T-helper 2 cell treated with Interferon-gamma antibody and Interleukin-4, amounts not matched to agents 5 μg/mL and 100 μg/mL, for 36 hours (primary cell): ENCODE measurements at regions not wholly inside any gene's neighbourhood (a gene's known extent, or its start where the extent isn't known, plus 50 kb on each side); places are given as distances from the start of the nearest gene placed in this dataset.

Experiments
- DNase-seq: peaks from one replicate; pipeline ENCODE4 v3.0.0; 2021; ENCODE audit warnings: low spot score
- H3K27ac Mint-ChIP-seq: one replicate; pipeline ENCODE4 v1.8.0; 2021; ENCODE audit warnings: mild to moderate bottlenecking, mixed read lengths
- H3K27me3 Mint-ChIP-seq: one replicate; pipeline ENCODE4 v1.8.0; 2021; ENCODE audit warnings: low read depth, mixed read lengths
- H3K36me3 Mint-ChIP-seq: one replicate; pipeline ENCODE4 v1.8.0; 2021; ENCODE audit warnings: low read depth, mixed read lengths
- H3K4me1 Mint-ChIP-seq: one replicate; pipeline ENCODE4 v1.8.0; 2021; ENCODE audit warnings: low read depth, mixed read lengths
- H3K4me3 Mint-ChIP-seq: one replicate; pipeline ENCODE4 v1.8.0; 2022; ENCODE audit warnings: mild to moderate bottlenecking, moderate library complexity, mixed read lengths
- H3K9me3 Mint-ChIP-seq: one replicate; pipeline ENCODE4 v1.8.0; 2021; ENCODE audit warnings: mixed read lengths

DNA sequence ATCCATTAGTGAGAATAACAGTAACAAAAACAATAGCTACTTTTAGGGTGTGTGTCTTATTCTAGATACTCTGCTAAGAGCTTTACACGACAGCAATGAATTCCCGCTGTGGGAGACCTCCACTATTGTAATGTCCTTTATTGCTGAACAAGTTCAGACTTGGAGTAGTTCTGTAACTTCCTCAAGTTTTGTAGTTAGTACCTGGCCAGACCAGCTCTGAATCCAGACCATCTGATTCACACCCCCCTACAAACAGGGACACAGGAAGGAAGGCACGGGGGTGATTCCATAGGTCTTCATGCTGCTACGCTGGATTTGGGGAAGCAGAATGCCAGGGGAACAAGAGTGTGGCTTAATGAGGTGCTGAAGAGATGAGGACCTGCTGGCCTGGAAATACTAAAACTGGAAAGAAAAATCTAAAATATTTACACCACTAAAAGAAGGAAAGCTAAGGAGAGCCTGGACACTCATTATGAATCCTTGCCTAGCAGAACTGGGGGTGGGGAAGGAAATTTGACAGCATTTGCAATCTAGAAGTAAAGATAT lies 194.6 kb upstream of the TMEM72 start:
- Mint-ChIP-seq H3K4me1 (no peaks in the 10 kb centered on the region), H3K27ac (no peak overlapping the region), H3K36me3 (no peaks in the 10 kb centered on the region), H3K27me3 (no peaks in the 10 kb centered on the region), H3K9me3 (no peaks in the 10 kb centered on the region), H3K4me3 (no peak overlapping the region)
- DNase-seq, result no peak

DNA sequence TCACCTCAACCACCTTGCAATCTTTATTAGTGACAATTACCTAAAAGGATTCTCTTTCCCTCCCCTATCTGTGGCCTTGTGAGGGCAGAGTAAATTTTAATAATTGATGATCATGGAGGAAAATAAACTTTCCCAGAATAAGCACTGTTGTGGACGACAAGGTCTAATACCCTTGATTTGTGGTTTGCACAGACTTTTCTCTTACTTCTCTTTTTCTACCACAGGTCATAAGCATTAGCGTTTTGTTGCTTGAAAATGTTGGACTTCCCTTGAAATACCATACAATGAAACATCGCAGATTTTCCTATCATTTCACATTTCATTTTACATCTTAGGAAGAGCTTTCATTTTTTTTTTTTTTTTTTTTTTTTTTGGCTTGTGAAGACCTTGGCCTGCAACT lies 188.1 kb upstream of the TMEM72 start:
- Mint-ChIP-seq H3K36me3 (no peaks in the 10 kb centered on the region), H3K9me3 (no peaks in the 10 kb centered on the region), H3K4me1 (peaks cover 3% of the 10 kb centered on the region), H3K4me3 (no peak overlapping the region), H3K27me3 (no peaks in the 10 kb centered on the region), H3K27ac (no peak overlapping the region)
- no peak for DNase-seq

DNA sequence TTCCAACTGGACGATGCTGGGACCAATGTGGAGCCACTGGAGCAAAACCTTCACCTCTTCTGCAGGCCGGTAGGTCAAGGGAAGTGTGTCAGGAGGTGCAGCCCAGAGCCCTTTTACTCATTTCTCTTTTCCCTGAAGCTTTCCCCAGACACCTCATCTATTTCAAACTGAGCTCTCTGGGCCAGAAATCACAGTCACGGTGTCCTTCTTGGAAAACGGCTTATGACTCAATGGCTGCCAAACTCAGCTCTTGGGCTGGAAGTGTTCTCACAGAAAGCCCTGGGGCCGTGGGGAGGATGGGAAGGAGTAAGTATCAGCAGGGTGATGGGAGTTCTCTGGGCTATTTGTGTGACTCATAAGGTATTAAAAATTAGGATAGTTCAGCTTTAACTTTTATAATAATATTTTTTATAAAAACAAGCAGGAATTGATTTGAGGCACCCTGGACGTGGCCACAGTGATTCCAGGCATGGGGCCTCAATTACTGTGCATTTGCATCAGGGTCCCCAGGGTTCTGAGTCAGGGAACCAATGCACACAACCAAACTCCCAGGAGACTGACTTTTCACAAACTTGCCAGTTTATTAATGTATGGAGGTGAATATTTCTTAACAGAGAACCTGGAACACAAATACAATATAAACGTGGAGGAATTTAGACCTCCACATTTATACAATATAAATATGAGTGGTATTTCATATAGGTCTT lies 187.4 kb upstream of the TMEM72 start:
- DNase-seq, result no peak
- no peak overlapping the region for H3K4me3 Mint-ChIP-seq
- no peak overlapping the region for H3K27ac Mint-ChIP-seq

DNA sequence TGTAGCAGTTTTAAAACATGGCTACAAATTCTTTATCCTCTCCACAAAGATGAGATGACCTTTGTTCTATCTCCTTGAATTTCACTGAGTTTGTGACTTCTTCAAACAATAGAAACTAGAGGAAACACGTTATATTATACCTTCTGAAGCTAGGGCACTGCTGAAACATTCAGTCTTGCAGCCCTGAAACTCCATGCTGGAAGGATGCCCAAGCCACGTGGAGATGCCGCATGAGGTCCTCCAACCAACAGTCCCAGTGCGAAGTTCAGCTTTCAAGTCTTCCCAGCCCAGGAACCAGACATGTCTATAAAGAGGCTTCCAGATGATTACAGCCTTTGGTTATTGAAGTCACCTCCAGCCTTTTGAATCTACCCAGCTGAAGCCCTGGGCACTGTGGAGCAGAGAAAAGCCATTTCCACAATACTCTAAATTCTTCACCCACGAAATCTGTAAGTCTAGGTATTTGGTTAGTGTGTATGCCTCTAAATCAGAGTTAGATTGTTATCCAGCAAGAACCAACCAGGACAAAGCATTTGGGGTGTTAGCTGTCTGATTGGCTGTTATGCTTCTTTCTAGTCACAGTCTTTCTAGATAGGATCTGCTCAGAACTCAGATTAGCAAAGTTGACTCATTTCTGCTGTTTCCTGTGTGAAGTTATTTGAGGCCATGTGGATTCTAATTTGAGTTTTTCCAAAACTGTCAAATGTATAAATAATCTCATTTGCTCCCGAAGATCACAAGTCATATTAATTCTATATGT lies 186.5 kb upstream of the TMEM72 start:
- Mint-ChIP-seq H3K4me1 (peaks cover 3% of the 10 kb centered on the region), H3K27ac (no peak overlapping the region), H3K9me3 (no peaks in the 10 kb centered on the region), H3K4me3 (no peak overlapping the region), H3K36me3 (no peaks in the 10 kb centered on the region), H3K27me3 (no peaks in the 10 kb centered on the region)
- no peak for DNase-seq

More for the DNA sequence above, 187.4 kb upstream of the TMEM72 start:
- Mint-ChIP-seq H3K27me3 (no peaks in the 10 kb centered on the region), H3K36me3 (no peaks in the 10 kb centered on the region), H3K4me1 (peaks cover 3% of the 10 kb centered on the region), H3K9me3 (no peaks in the 10 kb centered on the region)

GRCh38 chr10:44725404-44725803 lies 185.7 kb upstream of the TMEM72 start:
- H3K4me3 Mint-ChIP-seq, result no peak overlapping the region
- no peak overlapping the region for H3K27ac Mint-ChIP-seq
- H3K36me3 Mint-ChIP-seq, result no peaks in the 10 kb centered on the region
- no peak for DNase-seq
- H3K27me3 Mint-ChIP-seq, result no peaks in the 10 kb centered on the region
- H3K9me3 Mint-ChIP-seq, result no peaks in the 10 kb centered on the region
- peaks cover 3% of the 10 kb centered on the region for H3K4me1 Mint-ChIP-seq

GRCh38 chr10:44731283-44731682 lies 179.9 kb upstream of the TMEM72 start:
- Mint-ChIP-seq H3K9me3 (no peaks in the 10 kb centered on the region), H3K27me3 (no peaks in the 10 kb centered on the region), H3K27ac (no peak overlapping the region), H3K4me3 (no peak overlapping the region), H3K4me1 (no peaks in the 10 kb centered on the region), H3K36me3 (no peaks in the 10 kb centered on the region)
- DNase-seq, result no peak

- H3K27ac Mint-ChIP-seq, result no peak overlapping the region
- no peaks in the 10 kb centered on the region for H3K36me3 Mint-ChIP-seq
- H3K27me3 Mint-ChIP-seq, result no peaks in the 10 kb centered on the region
- H3K4me3 Mint-ChIP-seq, result no peak overlapping the region
- no peaks in the 10 kb centered on the region for H3K9me3 Mint-ChIP-seq
- H3K4me1 Mint-ChIP-seq, result no peaks in the 10 kb centered on the region
- DNase-seq, result no peak
Measured at GRCh38 chr10:44733501-44734488, 177.3 kb upstream of the TMEM72 start.

- DNase-seq, result no peak
- Mint-ChIP-seq H3K27me3 (no peaks in the 10 kb centered on the region), H3K4me3 (no peak overlapping the region), H3K4me1 (no peaks in the 10 kb centered on the region), H3K27ac (no peak overlapping the region), H3K9me3 (no peaks in the 10 kb centered on the region), H3K36me3 (no peaks in the 10 kb centered on the region)
Measured at GRCh38 chr10:44742248-44742647, 168.9 kb upstream of the TMEM72 start.

DNA sequence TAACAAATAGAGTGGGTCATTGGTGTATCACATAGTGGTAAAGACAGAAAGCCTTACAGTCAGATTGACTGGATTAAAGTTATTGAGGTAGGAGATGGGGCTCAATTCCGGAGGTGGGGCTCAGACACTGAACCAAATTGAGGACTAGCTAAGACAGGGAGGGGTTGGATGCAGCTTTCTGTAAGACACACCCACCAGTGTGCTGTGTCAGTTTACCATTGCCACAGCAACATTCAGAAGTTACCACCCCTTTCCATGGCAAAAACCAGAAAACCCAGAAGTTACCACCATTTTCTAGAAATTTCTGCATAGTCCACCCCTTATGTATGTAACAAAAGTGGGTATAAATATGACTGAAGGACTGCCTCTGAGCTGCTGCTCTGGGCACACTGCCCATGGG lies 167.6 kb upstream of the TMEM72 start:
- Mint-ChIP-seq H3K27me3 (no peaks in the 10 kb centered on the region), H3K4me1 (no peaks in the 10 kb centered on the region), H3K27ac (no peak overlapping the region), H3K4me3 (no peak overlapping the region), H3K9me3 (no peaks in the 10 kb centered on the region), H3K36me3 (no peaks in the 10 kb centered on the region)
- no peak for DNase-seq

DNA sequence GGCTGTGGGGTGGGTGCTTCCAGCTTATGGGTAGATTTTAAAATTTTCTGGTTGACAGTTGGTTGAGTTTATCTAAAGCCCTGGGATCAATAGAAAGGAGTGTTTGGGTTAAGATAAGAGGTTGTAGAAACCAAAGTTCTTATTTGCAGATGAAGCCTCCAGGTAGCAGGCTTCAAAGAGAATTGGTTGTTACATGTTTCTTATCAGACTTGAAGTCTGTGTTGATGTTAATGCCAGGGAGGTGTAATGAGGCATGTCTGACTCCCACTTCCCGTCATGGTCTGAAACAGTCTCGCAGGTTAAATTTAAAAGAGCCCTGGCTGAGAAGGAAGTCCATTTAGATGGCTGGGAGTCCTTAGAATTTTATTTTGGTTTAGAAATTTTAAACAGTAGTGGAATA lies 165.2 kb upstream of the TMEM72 start:
- no peaks in the 10 kb centered on the region for H3K4me1 Mint-ChIP-seq
- no peak overlapping the region for H3K27ac Mint-ChIP-seq
- H3K36me3 Mint-ChIP-seq, result no peaks in the 10 kb centered on the region
- H3K4me3 Mint-ChIP-seq, result no peak overlapping the region
- no peak for DNase-seq
- no peaks in the 10 kb centered on the region for H3K27me3 Mint-ChIP-seq
- H3K9me3 Mint-ChIP-seq, result no peaks in the 10 kb centered on the region

- Mint-ChIP-seq H3K27ac (no peak overlapping the region), H3K4me3 (no peak overlapping the region), H3K4me1 (no peaks in the 10 kb centered on the region), H3K27me3 (no peaks in the 10 kb centered on the region), H3K36me3 (no peaks in the 10 kb centered on the region), H3K9me3 (no peaks in the 10 kb centered on the region)
- no peak for DNase-seq
Measured at GRCh38 chr10:44747593-44748172, 163.5 kb upstream of the TMEM72 start.

GRCh38 chr10:44749151-44749550 lies 162.0 kb upstream of the TMEM72 start:
- Mint-ChIP-seq H3K36me3 (no peaks in the 10 kb centered on the region), H3K4me3 (no peak overlapping the region), H3K9me3 (no peaks in the 10 kb centered on the region), H3K4me1 (no peaks in the 10 kb centered on the region), H3K27ac (no peak overlapping the region), H3K27me3 (no peaks in the 10 kb centered on the region)
- DNase-seq, result no peak
